ENCODE measurements at regions not wholly inside any gene's neighbourhood (a gene's known extent, or its start where the extent isn't known, plus 50 kb on each side); places are given as distances from the start of the nearest gene placed in this dataset.

GRCh38 chr1:188140958-188141357, 1312.2 kb downstream of the PLA2G4A start:
- Histone ChIP-seq H3K27me3 (no peaks in the 10 kb centered on the region), H3K4me1 (no peaks in the 10 kb centered on the region), H3K9me3 (no peaks in the 10 kb centered on the region), H3K4me3 (no peak overlapping the region), H3K36me3 (no peaks in the 10 kb centered on the region), H3K27ac (no peak overlapping the region)
- DNase-seq, result no peak
- TF ChIP-seq EP300 (IDR thresholded peaks at IDR 0.05) (no peak), POLR2AphosphoS5 (IDR thresholded peaks at IDR 0.05) (no peak), POLR2A (IDR thresholded peaks at IDR 0.05) (no peak), CTCF (IDR thresholded peaks at IDR 0.05) (no peak)
- intact Hi-C loops (cut with DNase I), result no loop called here
- 19 to 46% methylated on average over 2 of the region's 2 CpGs for WGBS, 2 donors

- H3K27ac ChIP-seq, result no peak overlapping the region
- no peaks in the 10 kb centered on the region for H3K4me1 ChIP-seq
- H3K36me3 ChIP-seq, result no peaks in the 10 kb centered on the region
- H3K9me3 ChIP-seq, result no peaks in the 10 kb centered on the region
- H3K27me3 ChIP-seq, result no peaks in the 10 kb centered on the region
- no peak overlapping the region for H3K4me3 ChIP-seq
- intact Hi-C loops (cut with DNase I), result no loop called here
- peak; percentile 45 for DNase-seq
- TF ChIP-seq CTCF (IDR thresholded peaks at IDR 0.05) (no peak), POLR2AphosphoS5 (IDR thresholded peaks at IDR 0.05) (no peak), EP300 (IDR thresholded peaks at IDR 0.05) (no peak), POLR2A (IDR thresholded peaks at IDR 0.05) (no peak)
- WGBS, 2 donors, result 87 to 94% methylated on average over 11 of the region's 11 CpGs
Observed at GRCh38 chr1:188154196-188154595, 1325.4 kb downstream of the PLA2G4A start.

- WGBS, 2 donors, result 78 to 85% methylated on average over 3 of the region's 3 CpGs
- DNase-seq, result no peak
- Histone ChIP-seq H3K36me3 (no peaks in the 10 kb centered on the region), H3K27ac (no peak overlapping the region), H3K27me3 (no peaks in the 10 kb centered on the region), H3K9me3 (no peaks in the 10 kb centered on the region), H3K4me3 (no peak overlapping the region), H3K4me1 (no peaks in the 10 kb centered on the region)
- intact Hi-C loops (cut with DNase I), result no loop called here
- TF ChIP-seq POLR2A (IDR thresholded peaks at IDR 0.05) (no peak), EP300 (IDR thresholded peaks at IDR 0.05) (no peak), CTCF (IDR thresholded peaks at IDR 0.05) (no peak)
Observed at GRCh38 chr1:188154761-188155160, 1326.0 kb downstream of the PLA2G4A start.

- no peak for TF ChIP-seq EP300 (IDR thresholded peaks at IDR 0.05)
- TF ChIP-seq POLR2A (IDR thresholded peaks at IDR 0.05), result no peak
- TF ChIP-seq CTCF (IDR thresholded peaks at IDR 0.05), result no peak
- TF ChIP-seq POLR2AphosphoS5 (IDR thresholded peaks at IDR 0.05), result no peak
- intact Hi-C loops (cut with DNase I), result no loop called here
- H3K9me3 ChIP-seq, result no peaks in the 10 kb centered on the region
- no peaks in the 10 kb centered on the region for H3K27me3 ChIP-seq
- no peaks in the 10 kb centered on the region for H3K36me3 ChIP-seq
- H3K4me3 ChIP-seq, result no peak overlapping the region
- H3K27ac ChIP-seq, result no peak overlapping the region
- no peak for DNase-seq
- H3K4me1 ChIP-seq, result no peaks in the 10 kb centered on the region
Observed at GRCh38 chr1:188155261-188155660, 1326.5 kb downstream of the PLA2G4A start.

GRCh38 chr1:188164459-188164858, 1335.7 kb downstream of the PLA2G4A start:
- DNase-seq, result no peak
- H3K4me1 ChIP-seq, result no peaks in the 10 kb centered on the region
- H3K36me3 ChIP-seq, result no peaks in the 10 kb centered on the region
- no peak overlapping the region for H3K4me3 ChIP-seq
- H3K27me3 ChIP-seq, result no peaks in the 10 kb centered on the region
- TF ChIP-seq EP300 (IDR thresholded peaks at IDR 0.05), result no peak
- TF ChIP-seq POLR2AphosphoS5 (IDR thresholded peaks at IDR 0.05), result no peak
- no peak for TF ChIP-seq POLR2A (IDR thresholded peaks at IDR 0.05)
- no peak for TF ChIP-seq CTCF (IDR thresholded peaks at IDR 0.05)
- no peaks in the 10 kb centered on the region for H3K9me3 ChIP-seq
- 70 to 83% methylated on average over 3 of the region's 3 CpGs for WGBS, 2 donors
- intact Hi-C loops (cut with DNase I), result no loop called here
- H3K27ac ChIP-seq, result no peak overlapping the region

Data from sigmoid colon (tissue), 6 donors.